Trophoblast cell (in vitro differentiated cells and primary cell): ENCODE measurements at regions not wholly inside any gene's neighbourhood (a gene's known extent, or its start where the extent isn't known, plus 50 kb on each side); places are given as distances from the start of the nearest gene placed in this dataset.

ENCODE experiments used
- DNase-seq, 2 donors: peaks; one replicate each; pipeline ENCODE4 v3.0.0-alpha.2; 2016
- H2AFZ ChIP-seq: 2 replicates; pipeline ENCODE4 v1.6.1; 2013; ENCODE audit warnings: low read length, moderate library complexity, mild to moderate bottlenecking; ENCODE audit not compliant: insufficient read depth, poor library complexity
- H2AK5ac ChIP-seq: 2 replicates; pipeline ENCODE4 v1.6.1; 2013; ENCODE audit warnings: mild to moderate bottlenecking, low read length
- H2BK120ac ChIP-seq: 2 replicates; pipeline ENCODE4 v1.6.1; 2013; ENCODE audit warnings: low read length, mild to moderate bottlenecking, moderate library complexity; ENCODE audit not compliant: insufficient read depth, poor library complexity
- H2BK12ac ChIP-seq: 2 replicates; pipeline ENCODE4 v1.6.1; 2013; ENCODE audit warnings: mild to moderate bottlenecking, low read length, moderate library complexity
- H2BK5ac ChIP-seq: 2 replicates; pipeline ENCODE4 v1.6.1; 2013; ENCODE audit warnings: low read length, low read depth, moderate library complexity, mild to moderate bottlenecking; ENCODE audit not compliant: poor library complexity
- H3K14ac ChIP-seq: 2 replicates; pipeline ENCODE4 v1.6.1; 2013; ENCODE audit warnings: mild to moderate bottlenecking, low read length
- H3K18ac ChIP-seq: 2 replicates; pipeline ENCODE4 v1.6.1; 2013; ENCODE audit warnings: mild to moderate bottlenecking, low read length
- H3K23ac ChIP-seq: 2 replicates; pipeline ENCODE4 v1.6.1; 2013; ENCODE audit warnings: low read length
- H3K27ac ChIP-seq: 2 replicates; pipeline ENCODE4 v1.5.1; 2013; ENCODE audit warnings: low read depth, mild to moderate bottlenecking, inconsistent platforms, low read length, moderate library complexity
- H3K27me3 ChIP-seq: 2 replicates; pipeline ENCODE4 v1.6.1; 2013; ENCODE audit warnings: inconsistent platforms, mild to moderate bottlenecking, low read length, moderate library complexity; ENCODE audit not compliant: insufficient read depth
- H3K36me3 ChIP-seq, 2 experiments: 1 replicate in 1 of 2; 2 replicates in 1 of 2; pipeline ENCODE4 v1.6.1; 2013; ENCODE audit warnings: low read length in 2 of 2, mild to moderate bottlenecking in 2 of 2, moderate library complexity in 1 of 2; ENCODE audit not compliant: insufficient read depth in 2 of 2, control insufficient read depth in 1 of 2
- H3K4ac ChIP-seq: 2 replicates; pipeline ENCODE4 v1.6.1; 2013; ENCODE audit warnings: low read depth, mild to moderate bottlenecking, low read length, moderate library complexity
- H3K4me1 ChIP-seq, 2 experiments: 1 replicate in 1 of 2; 2 replicates in 1 of 2; pipeline ENCODE4 v1.6.1; 2013; ENCODE audit warnings: low read length in 2 of 2, mild to moderate bottlenecking in 2 of 2, moderate library complexity in 1 of 2; ENCODE audit not compliant: insufficient read depth in 2 of 2, control insufficient read depth in 1 of 2
- H3K4me2 ChIP-seq: 2 replicates; pipeline ENCODE4 v1.6.1; 2013; ENCODE audit warnings: inconsistent platforms, mild to moderate bottlenecking, low read length, moderate library complexity
- H3K4me3 ChIP-seq: 2 replicates; pipeline ENCODE4 v1.5.1; 2013; ENCODE audit warnings: mild to moderate bottlenecking, low read depth, low read length, inconsistent platforms
- H3K79me1 ChIP-seq: one replicate; pipeline ENCODE4 v1.6.1; 2013; ENCODE audit warnings: low read length
- H3K79me2 ChIP-seq: 2 replicates; pipeline ENCODE4 v1.6.1; 2013; ENCODE audit warnings: low read length, mild to moderate bottlenecking; ENCODE audit not compliant: control insufficient read depth, insufficient read depth, poor library complexity
- H3K9ac ChIP-seq: 2 replicates; pipeline ENCODE4 v1.6.1; 2013; ENCODE audit warnings: mild to moderate bottlenecking, low read length
- H3K9me3 ChIP-seq: 2 replicates; pipeline ENCODE4 v1.6.1; 2013; ENCODE audit warnings: low read depth, mild to moderate bottlenecking, control low read depth, inconsistent platforms, low read length; ENCODE audit not compliant: insufficient read depth
- H4K12ac ChIP-seq: 2 replicates; pipeline ENCODE4 v1.6.1; 2013; ENCODE audit warnings: low read depth, mild to moderate bottlenecking, low read length, moderate library complexity
- H4K8ac ChIP-seq: 2 replicates; pipeline ENCODE4 v1.6.1; 2013; ENCODE audit warnings: low read depth, mild to moderate bottlenecking, low read length, moderate library complexity
- H4K91ac ChIP-seq: one replicate; pipeline ENCODE4 v1.6.1; 2013; ENCODE audit warnings: low read depth, mild to moderate bottlenecking, low read length, moderate library complexity
- WGBS: extraction: QIAGEN DNeasy Blood & Tissue Kit; methylation state at CpG from one replicate; pipeline ENCODE4 v1.1.7; 2013; ENCODE audit warnings: missing lambda C conversion rate; ENCODE audit not compliant: insufficient read length, insufficient coverage; ENCODE audit errors: extremely low coverage; 5-methylcytosine and 5-hydroxymethylcytosine counted together

DNA sequence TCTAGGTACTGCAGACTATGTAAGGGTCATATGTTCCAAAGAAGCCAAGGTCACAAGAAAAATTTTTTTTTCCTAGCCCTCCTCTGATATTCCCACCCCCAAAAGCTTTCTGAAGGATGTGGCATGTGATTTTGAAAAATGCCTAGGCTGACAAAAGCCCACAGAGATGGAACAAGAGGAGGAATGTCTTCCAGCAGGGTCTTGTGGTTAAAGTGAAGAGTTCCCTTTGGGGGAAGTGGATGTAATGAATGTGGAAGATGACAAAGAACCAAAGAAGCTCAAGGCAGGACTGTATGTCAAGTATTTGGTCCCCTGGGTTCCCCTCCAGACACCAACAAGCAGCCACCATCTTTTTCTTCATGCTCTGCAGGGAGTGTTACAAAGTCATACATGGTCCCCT, 268.8 kb downstream of the BCOR start:
- H3K27ac ChIP-seq: no peak overlapping the region
- no peak overlapping the region for H4K8ac ChIP-seq
- H3K4ac ChIP-seq: no peak overlapping the region
- H3K4me3 ChIP-seq: no peak overlapping the region
- H3K4me1 ChIP-seq: peaks cover 0 to 7% of the 10 kb centered on the region in 2 experiments
- H3K4me2 ChIP-seq: no peak overlapping the region
- H4K12ac ChIP-seq: no peak overlapping the region
- H3K27me3 ChIP-seq: no peaks in the 10 kb centered on the region
- peaks cover 2% of the 10 kb centered on the region for H3K9me3 ChIP-seq
- H4K91ac ChIP-seq: no peak overlapping the region
- no peaks in the 10 kb centered on the region for H3K79me1 ChIP-seq
- H2AFZ ChIP-seq: no peak overlapping the region
- no peak overlapping the region for H2AK5ac ChIP-seq
- DNase-seq: no peak
- H3K14ac ChIP-seq: no peak overlapping the region
- H3K18ac ChIP-seq: no peak overlapping the region
- H3K36me3 ChIP-seq: no peaks in the 10 kb centered on the region
- H2BK120ac ChIP-seq: no peak overlapping the region
- no peak overlapping the region for H3K9ac ChIP-seq
- H2BK12ac ChIP-seq: no peak overlapping the region
- no peak overlapping the region for H2BK5ac ChIP-seq
- H3K23ac ChIP-seq: no peak overlapping the region
- H3K79me2 ChIP-seq: no peaks in the 10 kb centered on the region

DNA sequence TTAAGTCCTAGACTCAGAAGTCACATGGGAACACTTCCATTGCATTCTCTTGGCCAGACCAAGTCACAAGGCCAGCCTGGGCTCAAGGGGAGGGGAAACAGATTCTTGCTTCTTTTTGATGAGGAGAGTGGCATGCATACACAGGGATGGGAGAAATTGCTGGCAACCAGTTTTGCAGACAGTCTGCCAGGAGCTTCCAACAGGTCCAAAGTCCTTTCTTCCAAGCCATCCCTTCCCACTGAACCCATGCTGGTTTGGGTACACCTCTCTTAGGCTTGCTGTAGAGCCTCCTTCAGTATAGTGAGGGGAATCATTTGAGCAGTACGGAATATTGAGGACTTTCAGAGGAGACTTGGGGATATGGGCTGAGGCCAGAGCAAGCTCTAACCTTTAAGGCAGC, 267.8 kb downstream of the BCOR start:
- WGBS: no CpG with 5 or more reads among the region's 1 CpG
- Histone ChIP-seq H2AK5ac (no peak overlapping the region), H3K9ac (no peak overlapping the region)

GRCh38 chrX:39830414-39830813, 267.3 kb downstream of the BCOR start:
- no peak overlapping the region for H3K4ac ChIP-seq
- no peak overlapping the region for H3K4me2 ChIP-seq
- DNase-seq: no peak
- H2AK5ac ChIP-seq: no peak overlapping the region
- no peak overlapping the region for H3K23ac ChIP-seq
- H3K36me3 ChIP-seq: no peaks in the 10 kb centered on the region
- H3K9me3 ChIP-seq: peaks cover 2% of the 10 kb centered on the region
- no CpG with 5 or more reads among the region's 2 CpGs for WGBS
- H3K79me2 ChIP-seq: no peaks in the 10 kb centered on the region
- no peaks in the 10 kb centered on the region for H3K27me3 ChIP-seq
- H3K14ac ChIP-seq: no peak overlapping the region
- H3K79me1 ChIP-seq: no peaks in the 10 kb centered on the region
- peaks cover 0 to 7% of the 10 kb centered on the region in 2 experiments for H3K4me1 ChIP-seq
- no peak overlapping the region for H4K8ac ChIP-seq
- no peak overlapping the region for H4K12ac ChIP-seq
- H2BK120ac ChIP-seq: no peak overlapping the region
- no peak overlapping the region for H3K27ac ChIP-seq
- H2BK5ac ChIP-seq: no peak overlapping the region
- no peak overlapping the region for H3K9ac ChIP-seq
- no peak overlapping the region for H2BK12ac ChIP-seq
- H3K4me3 ChIP-seq: no peak overlapping the region
- no peak overlapping the region for H2AFZ ChIP-seq
- H3K18ac ChIP-seq: no peak overlapping the region
- H4K91ac ChIP-seq: no peak overlapping the region

More for the DNA sequence above, 267.8 kb downstream of the BCOR start:
- no peaks in the 10 kb centered on the region for H3K79me2 ChIP-seq
- H3K79me1 ChIP-seq: no peaks in the 10 kb centered on the region
- no peak overlapping the region for H4K12ac ChIP-seq
- DNase-seq: no peak
- H3K27me3 ChIP-seq: no peaks in the 10 kb centered on the region
- H3K23ac ChIP-seq: no peak overlapping the region
- no peak overlapping the region for H2BK5ac ChIP-seq
- no peak overlapping the region for H3K4me3 ChIP-seq
- no peak overlapping the region for H2BK120ac ChIP-seq
- H3K4me2 ChIP-seq: no peak overlapping the region
- H2AFZ ChIP-seq: no peak overlapping the region
- H3K9me3 ChIP-seq: peaks cover 2% of the 10 kb centered on the region
- no peak overlapping the region for H4K91ac ChIP-seq
- no peaks in the 10 kb centered on the region for H3K36me3 ChIP-seq
- H3K27ac ChIP-seq: no peak overlapping the region
- peaks cover 0 to 7% of the 10 kb centered on the region in 2 experiments for H3K4me1 ChIP-seq
- H3K4ac ChIP-seq: no peak overlapping the region
- H3K18ac ChIP-seq: no peak overlapping the region
- H4K8ac ChIP-seq: no peak overlapping the region
- no peak overlapping the region for H2BK12ac ChIP-seq
- H3K14ac ChIP-seq: no peak overlapping the region

DNA sequence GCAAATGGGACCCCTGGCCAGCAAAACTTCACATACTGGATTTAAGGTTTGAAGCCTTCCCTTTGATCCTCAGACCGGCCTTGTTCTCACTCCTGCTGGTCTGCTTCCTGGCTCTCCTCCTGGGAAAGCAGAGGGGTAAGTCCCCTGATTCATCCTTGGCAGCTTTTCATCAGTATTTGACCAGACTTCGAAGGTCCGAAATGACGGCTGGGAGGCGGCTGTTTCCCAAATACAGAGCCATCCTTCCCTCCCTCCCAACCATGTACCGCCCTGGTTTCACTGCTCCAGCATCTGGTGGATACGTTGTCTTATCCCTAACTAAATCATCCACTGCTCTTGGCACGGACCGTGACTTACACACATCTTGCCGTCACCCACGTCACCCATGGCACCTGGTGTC, 265.5 kb downstream of the BCOR start:
- Histone ChIP-seq H3K36me3 (no peaks in the 10 kb centered on the region), H2BK5ac (no peak overlapping the region), H3K4ac (no peak overlapping the region), H3K79me1 (no peaks in the 10 kb centered on the region), H3K4me2 (no peak overlapping the region), H3K23ac (no peak overlapping the region), H3K27ac (no peak overlapping the region), H3K18ac (no peak overlapping the region), H2AFZ (no peak overlapping the region), H4K91ac (no peak overlapping the region), H3K27me3 (no peaks in the 10 kb centered on the region), H4K12ac (no peak overlapping the region), H3K14ac (no peak overlapping the region), H4K8ac (no peak overlapping the region), H3K9ac (no peak overlapping the region), H3K79me2 (no peaks in the 10 kb centered on the region), H3K9me3 (peaks cover 2% of the 10 kb centered on the region), H3K4me3 (no peak overlapping the region), H2BK120ac (no peak overlapping the region), H2AK5ac (no peak overlapping the region), H3K4me1 (peaks cover 0 to 5% of the 10 kb centered on the region in 2 experiments), H2BK12ac (no peak overlapping the region)
- no CpG with 5 or more reads among the region's 11 CpGs for WGBS
- DNase-seq: no peak
